HepG2 (cell line): ENCODE measurements at regions not wholly inside any gene's neighbourhood (a gene's known extent, or its start where the extent isn't known, plus 50 kb on each side); places are given as distances from the start of the nearest gene placed in this dataset.

Source experiments
- ATAC-seq: fragments of 200-7000 bp; cut with Tn5 transposase; 3 replicates; pipeline ENCODE4 v1.9.1; 2020; ENCODE audit warnings: mild to moderate bottlenecking, moderate library complexity
- BruUV-seq: library from RNA; stranded (reverse); fragments of 400-500 nt; replicated peaks from 2 replicates; lab custom pipeline; 2021; lab: Mats Ljungman, UMichigan
- CTCF ChIA-PET: fragments of 300-600 bp; formaldehyde crosslinking; extraction: SDS; loops from one replicate; lab custom pipeline; 2021; ENCODE audit warnings: low total read pairs, inconsistent platforms, low intra/inter-chr PET ratio; lab: Yijun Ruan, JAX
- POLR2A ChIA-PET: fragments of 350-600 bp; sonication (Branson Sonifier 250); formaldehyde crosslinking; loops from one replicate; lab custom pipeline; 2020; ENCODE audit warnings: antibody characterized with exemption, inconsistent platforms; lab: Yijun Ruan, JAX
- DNase-seq: peaks from one replicate; pipeline ENCODE4 v3.0.0-alpha.2; 2015; ENCODE audit warnings: low spot score
- FAIRE-seq: peaks from 3 replicates; lab custom pipeline; 2011; peaks lifted over from hg19 to GRCh38; lab: Jason Lieb, UNC
- H2AFZ ChIP-seq: one replicate; pipeline ENCODE4 v1.6.1; 2011; ENCODE audit warnings: low read length, inconsistent platforms
- H3K27ac ChIP-seq: fragments of 300-600 bp; 3 replicates; pipeline ENCODE4 v1.8.0; 2011; ENCODE audit warnings: mixed run types, mild to moderate bottlenecking, mixed read lengths, low read length, inconsistent platforms; ENCODE audit not compliant: insufficient read depth; ENCODE audit errors: extremely low read length
- H3K27me3 ChIP-seq, 2 experiments: fragments of 200-600 bp in 1 of 2; 2 replicates in 1 of 2; 3 replicates in 1 of 2; pipeline versions ENCODE4 v1.6.0 to v1.8.0; 2011; ENCODE audit warnings: low read length in 2 of 2, mild to moderate bottlenecking in 2 of 2, moderate library complexity in 2 of 2, inconsistent platforms in 1 of 2; ENCODE audit not compliant: insufficient read depth in 2 of 2, control insufficient read depth in 1 of 2
- H3K36me3 ChIP-seq, 2 experiments: fragments of 200-600 bp in 1 of 2; replicated peaks in 1 of 2; 2 replicates in 1 of 2; 3 replicates in 1 of 2; pipeline versions ENCODE4 v1.5.1 to v1.8.0; 2011; ENCODE audit warnings: low read length in 2 of 2, inconsistent platforms in 1 of 2; ENCODE audit not compliant: insufficient read depth in 2 of 2, control insufficient read depth in 1 of 2
- H3K4me1 ChIP-seq: 2 replicates; pipeline ENCODE4 v1.5.1; 2012; ENCODE audit warnings: low read length, inconsistent platforms; ENCODE audit not compliant: insufficient read depth
- H3K4me2 ChIP-seq: 2 replicates; pipeline ENCODE4 v1.6.0; 2011; ENCODE audit warnings: low read depth, low read length, inconsistent platforms
- H3K4me3 ChIP-seq, 3 experiments: fragments of 200-600 bp in 1 of 3; sonication (generic), shearing (Covaris generic) in 1 of 3; replicated peaks in 1 of 3; 2 replicates each; pipeline ENCODE4 v1.5.1; 2011 to 2016; ENCODE audit warnings: low read length in 3 of 3, inconsistent platforms in 2 of 3, low read depth in 2 of 3, mild to moderate bottlenecking in 2 of 3, control low read depth in 1 of 3, mixed read lengths in 1 of 3; ENCODE audit not compliant: insufficient read depth in 1 of 3
- H3K79me2 ChIP-seq: one replicate; pipeline ENCODE4 v1.6.1; 2011; ENCODE audit warnings: low read length, inconsistent platforms; ENCODE audit not compliant: insufficient read depth
- H3K9ac ChIP-seq: 2 replicates; pipeline ENCODE4 v1.6.0; 2011; ENCODE audit warnings: mild to moderate bottlenecking, low read depth, low read length, inconsistent platforms; ENCODE audit not compliant: insufficient read depth
- H3K9me3 ChIP-seq: 2 replicates; pipeline ENCODE4 v1.5.1; 2012; ENCODE audit warnings: mild to moderate bottlenecking, low read length
- H4K20me1 ChIP-seq: 2 replicates; pipeline ENCODE4 v1.6.0; 2011; ENCODE audit warnings: inconsistent platforms, mild to moderate bottlenecking, low read length, moderate library complexity; ENCODE audit not compliant: insufficient read depth
- CEBPG ChIP-seq: IDR thresholded peaks from 2 replicates; pipeline ENCODE4 v1.6.1; 2016
- FOXC1 ChIP-seq: sonication (generic); formaldehyde crosslinking; IDR thresholded peaks from 2 replicates; pipeline ENCODE4 v1.8.0; 2022; ENCODE audit warnings: mild to moderate bottlenecking, missing genetic modification reagents, borderline replicate concordance
- HNF4G ChIP-seq, 2 experiments: sonication (generic) in 1 of 2; formaldehyde crosslinking in 1 of 2; IDR thresholded peaks; 2 replicates each; pipeline versions ENCODE4 v1.4.0 to v1.6.1; 2011 to 2020; ENCODE audit warnings: borderline replicate concordance in 2 of 2, low read depth in 2 of 2, mild to moderate bottlenecking in 2 of 2, low read length in 1 of 2, missing genetic modification reagents in 1 of 2, moderate library complexity in 1 of 2
- HOXA3 ChIP-seq: sonication (generic); formaldehyde crosslinking; IDR thresholded peaks from 2 replicates; pipeline ENCODE4 v1.5.0; 2020; ENCODE audit warnings: missing genetic modification reagents
- HOXA9 ChIP-seq: sonication (generic); formaldehyde crosslinking; IDR thresholded peaks from 2 replicates; pipeline ENCODE4 v1.8.1; 2022; ENCODE audit warnings: missing genetic modification reagents, mild to moderate bottlenecking, moderate library complexity, borderline replicate concordance
- IRX3 ChIP-seq: sonication (generic); formaldehyde crosslinking; IDR thresholded peaks from 2 replicates; pipeline ENCODE4 v1.8.1; 2023; ENCODE audit warnings: mild to moderate bottlenecking, low read depth, missing genetic modification reagents, borderline replicate concordance
- MBD4 ChIP-seq: IDR thresholded peaks from 2 replicates; pipeline ENCODE4 v1.6.1; 2012; ENCODE audit warnings: low read length, inconsistent platforms, borderline replicate concordance
- SIX1 ChIP-seq: sonication (generic); formaldehyde crosslinking; IDR thresholded peaks from 2 replicates; pipeline ENCODE4 v1.4.0; 2020; ENCODE audit warnings: missing genetic modification reagents, borderline replicate concordance
- SOX5 ChIP-seq: IDR thresholded peaks from 2 replicates; pipeline ENCODE4 v1.6.1; 2016; ENCODE audit warnings: borderline replicate concordance
- TBX2 ChIP-seq: sonication (generic); formaldehyde crosslinking; IDR thresholded peaks from 2 replicates; pipeline ENCODE4 v1.5.0; 2020; ENCODE audit warnings: missing genetic modification reagents, mild to moderate bottlenecking, borderline replicate concordance
- TFDP1 ChIP-seq: IDR thresholded peaks from 2 replicates; pipeline ENCODE4 v1.6.1; 2016; ENCODE audit warnings: missing compliant biosample characterization, missing genetic modification reagents, borderline replicate concordance
- ZBTB2 ChIP-seq: sonication (generic); formaldehyde crosslinking; IDR thresholded peaks from 2 replicates; pipeline ENCODE4 v1.8.0; 2022; ENCODE audit warnings: low read depth, missing genetic modification reagents
- ZNF232 ChIP-seq: sonication (generic); formaldehyde crosslinking; IDR thresholded peaks from 2 replicates; pipeline ENCODE4 v1.4.0; 2020; ENCODE audit warnings: missing genetic modification reagents, borderline replicate concordance
- ZNF784 ChIP-seq: sonication (generic); formaldehyde crosslinking; IDR thresholded peaks from 2 replicates; pipeline ENCODE4 v1.5.1; 2020; ENCODE audit warnings: missing genetic modification reagents, mild to moderate bottlenecking, borderline replicate concordance
- ZNF850 ChIP-seq: sonication (generic); formaldehyde crosslinking; conservative IDR thresholded peaks from 2 replicates; pipeline ENCODE4 v1.9.0; 2021; ENCODE audit warnings: mild to moderate bottlenecking, missing genetic modification reagents
- WGBS: methylation state at CpG from one replicate; pipeline ENCODE4 v1.1.6; 2017; ENCODE audit warnings: low lambda C conversion rate; 5-methylcytosine and 5-hydroxymethylcytosine counted together
- in situ Hi-C: cut with HindIII; loops from 2 replicates; pipeline ENCODE4 v1.10.0; 2017; ENCODE audit warnings: low pct_unique_long_range_greater_than_20kb; ENCODE audit not compliant: extremely low pct_ligation_motif_present
- intact Hi-C: fragments of 100-400 bp; cut with micrococcal nuclease; formaldehyde crosslinking; loops from one replicate; pipeline ENCODE4 v1.10.0; 2022; ENCODE audit not compliant: unreplicated experiment

GRCh38 chr13:90623318-90624011 lies 724.0 kb upstream of the MIR17HG start:
- FAIRE-seq: no peak
- in situ Hi-C loops: no loop called here
- H3K27ac ChIP-seq: no peak overlapping the region
- H3K4me2 ChIP-seq: no peak overlapping the region
- intact Hi-C loops: no loop called here
- no peaks in the 10 kb centered on the region for H4K20me1 ChIP-seq
- no peak overlapping the region for H2AFZ ChIP-seq
- H3K4me3 ChIP-seq: no peak overlapping the region
- no peaks in the 10 kb centered on the region for H3K36me3 ChIP-seq
- TF ChIP-seq HOXA3 (CRISPR knock-in tag) (no peak), ZNF232 (CRISPR knock-in tag) (no peak), HOXA9 (no peak), SOX5 (CRISPR knock-in tag) (no peak), CEBPG (CRISPR knock-in tag) (no peak), FOXC1 (CRISPR knock-in tag) (no peak), IRX3 (no peak), TBX2 (CRISPR knock-in tag) (no peak), ZNF784 (no peak), MBD4 (no peak), TFDP1 (CRISPR knock-in tag) (no peak), SIX1 (CRISPR knock-in tag) (no peak), HNF4G (IDR thresholded peaks at IDR 0.05; ENCODE audit: borderline replicate concordance, low read depth, low read length) (no peak), HNF4G (CRISPR knock-in tag; IDR thresholded peaks at IDR 0.05; ENCODE audit: borderline replicate concordance, low read depth) (no peak), ZBTB2 (CRISPR knock-in tag) (no peak), ZNF850 (CRISPR knock-in tag) (no peak)
- ChIA-PET CTCF (no interaction called here), POLR2A (no interaction called here)
- H3K9ac ChIP-seq: no peak overlapping the region
- WGBS: 8% methylated on average over 3 of the region's 3 CpGs
- no peak for DNase-seq
- no TSS peak for BruUV-seq
- H3K4me1 ChIP-seq: no peaks in the 10 kb centered on the region
- no peaks in the 10 kb centered on the region for H3K27me3 ChIP-seq
- no peaks in the 10 kb centered on the region for H3K79me2 ChIP-seq
- no peak for ATAC-seq
- H3K9me3 ChIP-seq: peaks cover 43% of the 10 kb centered on the region
